CD4-positive, alpha-beta T cell treated with Interleukin-15 for 1 hour (primary cell): ENCODE measurements at regions not wholly inside any gene's neighbourhood (a gene's known extent, or its start where the extent isn't known, plus 50 kb on each side); places are given as distances from the start of the nearest gene placed in this dataset.

ENCODE experiments used
- DNase-seq: peaks from one replicate; pipeline ENCODE4 v3.0.0-alpha.2; 2020

DNA sequence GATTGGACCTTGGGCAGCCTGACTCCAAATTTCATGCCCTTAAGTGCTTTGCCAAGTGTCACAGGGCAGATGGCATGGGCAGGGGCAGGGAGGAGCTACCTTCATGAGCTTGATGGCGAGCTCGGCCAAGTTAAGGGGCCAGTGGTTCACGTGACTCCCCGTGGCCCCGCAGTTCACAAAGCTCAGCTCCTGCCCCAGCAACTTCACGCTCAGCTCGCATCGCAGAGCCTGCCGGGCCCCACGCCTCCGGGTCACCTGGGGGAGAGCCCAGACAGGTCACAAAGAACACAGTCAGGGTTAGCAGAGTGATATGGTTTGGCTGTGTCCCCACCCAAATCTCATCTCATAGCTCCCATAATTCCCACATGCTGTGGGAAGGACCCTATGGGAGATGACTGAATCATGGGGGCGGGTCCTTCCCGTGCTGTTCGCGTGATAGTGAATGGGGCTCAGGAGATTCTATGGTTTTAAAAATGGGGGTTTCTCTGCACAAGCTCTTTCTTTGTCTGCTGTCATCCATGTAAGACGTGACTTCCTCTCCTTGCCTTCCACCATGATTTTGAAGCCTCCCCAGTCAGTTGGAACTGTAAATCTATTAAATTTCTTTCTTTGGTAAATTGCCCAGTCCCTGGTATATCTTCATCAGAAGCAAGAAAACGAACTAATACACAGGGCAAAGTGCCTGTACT lies 108.1 kb downstream of the LITAF start:
- no peak for DNase-seq

DNA sequence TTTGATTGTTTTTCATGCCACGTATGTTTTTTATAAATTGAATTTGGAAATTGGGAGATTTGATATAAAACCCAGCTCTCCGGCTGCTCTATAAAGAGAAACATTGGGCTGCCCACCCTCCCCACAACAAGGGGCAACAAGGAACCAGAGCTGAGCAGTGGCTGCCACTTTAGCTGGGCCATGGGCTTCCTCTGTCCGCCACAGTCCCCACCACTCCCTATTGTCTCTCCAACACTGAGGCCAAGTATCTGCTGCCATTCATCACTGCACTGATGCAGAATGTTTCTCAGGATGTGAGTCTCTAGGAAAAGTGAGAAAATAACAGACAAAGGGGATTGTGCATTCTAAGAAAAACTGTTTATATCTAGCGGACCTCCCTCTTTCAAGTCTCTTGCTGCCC lies 106.8 kb downstream of the LITAF start:
- DNase-seq, result no peak

DNA sequence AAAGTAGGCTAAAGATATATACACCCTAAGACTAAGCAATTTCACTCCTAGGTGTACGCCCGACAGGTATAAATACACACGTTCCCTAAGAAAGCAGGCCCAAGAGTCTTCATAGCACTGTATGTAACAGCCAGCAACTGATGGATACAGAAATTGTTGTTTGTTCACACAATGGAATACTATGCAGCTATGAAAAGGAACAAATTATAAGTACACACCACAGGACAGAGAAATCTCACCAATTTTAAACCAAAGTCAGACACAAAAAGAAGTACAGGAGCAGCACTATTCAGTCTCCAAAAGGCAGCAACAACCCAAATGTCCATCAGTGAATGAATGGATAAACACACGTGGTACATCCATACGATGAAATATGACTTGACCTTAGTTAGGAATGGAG lies 106.1 kb downstream of the LITAF start:
- DNase-seq, result no peak

DNA sequence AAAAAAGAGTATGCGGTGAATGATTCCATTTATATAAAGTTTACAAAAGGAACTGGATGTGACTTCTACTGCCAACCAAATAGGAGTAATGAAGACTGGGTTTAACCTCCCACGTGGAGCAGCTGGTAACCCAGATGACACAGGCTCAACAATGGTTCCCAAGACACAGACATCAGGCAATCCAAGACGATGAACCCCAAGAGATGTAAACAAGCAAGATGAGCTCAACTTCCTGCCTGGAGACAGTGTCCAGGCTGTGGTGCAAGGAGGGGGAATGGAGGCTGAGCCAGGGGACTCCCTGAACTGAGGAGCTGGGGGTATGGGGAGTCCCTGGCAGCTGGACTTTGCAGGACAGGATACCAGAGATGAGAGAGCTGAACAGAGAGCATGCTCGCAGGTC lies 104.7 kb downstream of the LITAF start:
- no peak for DNase-seq

DNA sequence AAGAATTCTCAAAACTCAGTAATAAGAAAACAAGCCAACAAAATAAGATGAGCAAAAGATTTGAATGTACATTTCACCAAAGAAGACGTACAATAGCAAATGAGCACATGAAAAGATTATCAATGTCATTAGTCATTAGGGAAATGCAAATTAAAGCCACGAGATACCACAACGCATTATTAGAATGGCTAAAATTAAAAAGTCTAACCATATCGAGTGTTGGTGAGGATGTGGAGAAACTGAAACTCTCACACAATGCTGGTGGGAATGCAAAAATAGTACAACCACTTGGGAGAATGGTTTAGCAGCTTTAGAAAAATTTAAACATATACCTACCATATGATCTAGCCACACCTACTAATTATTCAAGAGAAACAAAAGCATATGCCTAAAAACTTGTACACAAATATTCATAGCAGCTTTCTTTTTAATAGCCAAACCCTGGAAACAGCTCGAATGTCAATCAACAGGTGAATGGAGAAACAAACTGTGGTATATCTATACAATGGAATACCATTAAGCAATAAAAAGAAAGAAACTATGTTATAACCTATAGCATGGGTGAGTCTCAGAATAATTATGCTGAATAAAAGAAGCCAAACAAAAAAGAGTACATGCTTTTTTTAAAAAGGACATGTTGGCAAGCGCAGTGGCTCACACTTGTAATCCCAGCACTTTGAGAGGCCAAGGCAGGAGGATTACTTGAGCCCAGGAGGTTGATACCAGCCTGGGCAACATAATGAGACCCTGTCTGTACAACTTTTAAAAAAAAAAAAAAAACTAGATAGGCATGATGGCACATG lies 103.6 kb downstream of the LITAF start:
- DNase-seq, result no peak

DNA sequence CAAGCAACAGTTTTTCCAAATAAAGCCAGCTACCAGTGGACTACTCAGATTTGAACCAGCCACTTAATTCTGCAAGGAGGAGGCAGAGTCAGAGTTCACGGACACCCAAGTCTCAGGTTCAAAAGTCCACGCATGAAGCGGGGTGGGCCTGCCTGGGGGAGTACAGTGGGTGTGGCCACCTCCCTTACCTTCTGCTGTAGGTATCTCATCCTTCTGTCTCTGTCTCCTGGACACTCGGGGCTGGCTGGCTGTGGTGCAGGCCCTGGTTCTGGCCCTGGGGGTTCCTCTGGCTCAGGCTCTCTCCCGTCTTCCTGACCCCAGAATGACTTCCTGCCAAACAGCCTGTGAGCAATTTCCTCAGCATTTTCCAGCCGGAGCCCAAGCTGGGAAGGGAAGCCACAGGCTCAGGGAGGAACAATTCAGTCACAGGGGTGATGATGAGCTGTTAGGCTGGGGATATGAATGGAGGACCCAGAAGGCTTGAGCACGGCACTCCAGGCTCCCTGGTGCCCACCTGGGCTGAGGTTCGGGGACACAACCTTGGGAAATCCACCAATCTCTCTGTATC lies 101.9 kb downstream of the LITAF start:
- DNase-seq, result no peak

DNA sequence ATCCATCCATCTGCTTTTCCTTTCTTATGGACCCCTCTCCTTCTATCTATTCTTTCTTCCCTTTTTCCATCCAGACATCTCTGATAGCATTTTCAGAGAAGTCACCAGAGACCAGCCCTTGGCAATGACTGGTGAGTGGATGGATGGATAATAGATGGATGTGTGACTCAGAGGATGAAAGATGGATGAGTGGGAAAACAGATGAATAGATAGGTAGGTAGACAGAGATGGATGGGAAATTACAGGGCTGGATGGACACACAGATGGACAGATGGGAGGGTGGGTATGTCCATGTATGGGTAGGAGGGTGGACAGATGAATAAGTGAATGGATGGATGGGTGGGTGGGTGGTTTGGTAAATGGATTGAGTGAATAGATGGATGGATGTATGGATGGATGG lies 101.0 kb downstream of the LITAF start:
- no peak for DNase-seq

DNA sequence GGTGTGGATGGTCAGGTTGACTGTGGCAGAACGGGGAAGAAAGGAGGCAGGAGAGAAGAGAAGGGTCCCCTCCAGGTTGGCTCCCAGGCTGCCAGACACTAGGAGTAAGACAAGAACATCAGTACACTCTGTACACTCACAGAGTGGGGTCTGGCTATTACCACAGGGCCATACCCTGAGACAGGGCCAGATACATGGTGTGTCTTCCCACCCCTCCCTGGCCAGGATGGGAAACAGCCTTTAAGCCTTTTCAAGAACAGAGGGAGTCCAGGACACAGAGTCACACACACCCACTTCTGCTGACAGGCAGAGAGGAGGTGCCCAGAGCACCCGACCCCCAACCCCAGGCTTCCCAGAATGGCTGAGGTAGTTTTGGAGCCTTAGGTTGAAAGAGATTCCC lies 99.4 kb downstream of the LITAF start:
- no peak for DNase-seq

DNA sequence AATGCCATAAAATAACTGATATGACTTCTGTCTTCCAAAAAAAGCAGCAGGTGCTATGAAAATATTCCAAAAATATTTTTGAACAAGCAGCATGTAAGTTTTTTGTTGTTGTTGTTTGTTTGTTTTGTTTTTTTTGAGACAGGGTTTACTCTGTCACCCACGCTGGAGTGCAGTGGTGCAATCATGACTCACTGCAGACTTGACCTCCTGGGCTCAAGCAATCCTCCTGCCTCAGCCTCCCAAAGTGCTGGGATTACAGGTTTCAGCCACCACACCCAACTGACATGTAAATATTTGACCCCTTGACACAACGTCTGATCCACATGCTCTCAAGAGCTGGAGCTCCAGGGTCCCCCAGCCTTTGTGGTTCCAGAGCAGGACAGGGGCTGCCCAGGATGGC lies 98.4 kb downstream of the LITAF start:
- no peak for DNase-seq

DNA sequence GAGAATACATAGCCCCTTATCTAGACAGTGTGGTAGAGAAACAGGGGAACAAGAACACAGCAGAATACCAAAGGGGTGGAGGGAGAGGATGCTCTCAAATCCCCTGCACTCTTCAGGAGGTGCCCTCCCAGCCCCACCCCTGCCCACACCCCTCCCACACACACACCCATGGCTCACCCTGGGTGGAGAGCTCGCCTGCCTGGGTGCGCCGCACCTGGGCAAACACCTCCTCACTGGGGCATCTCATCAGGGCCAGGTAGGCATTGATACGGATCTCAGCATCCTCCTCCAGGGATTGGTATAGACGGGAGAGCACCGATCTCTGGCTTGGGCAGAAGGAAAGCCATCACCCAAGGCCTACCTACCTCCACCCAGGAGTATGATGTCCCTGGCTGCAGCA lies 95.2 kb downstream of the LITAF start:
- no peak for DNase-seq

DNA sequence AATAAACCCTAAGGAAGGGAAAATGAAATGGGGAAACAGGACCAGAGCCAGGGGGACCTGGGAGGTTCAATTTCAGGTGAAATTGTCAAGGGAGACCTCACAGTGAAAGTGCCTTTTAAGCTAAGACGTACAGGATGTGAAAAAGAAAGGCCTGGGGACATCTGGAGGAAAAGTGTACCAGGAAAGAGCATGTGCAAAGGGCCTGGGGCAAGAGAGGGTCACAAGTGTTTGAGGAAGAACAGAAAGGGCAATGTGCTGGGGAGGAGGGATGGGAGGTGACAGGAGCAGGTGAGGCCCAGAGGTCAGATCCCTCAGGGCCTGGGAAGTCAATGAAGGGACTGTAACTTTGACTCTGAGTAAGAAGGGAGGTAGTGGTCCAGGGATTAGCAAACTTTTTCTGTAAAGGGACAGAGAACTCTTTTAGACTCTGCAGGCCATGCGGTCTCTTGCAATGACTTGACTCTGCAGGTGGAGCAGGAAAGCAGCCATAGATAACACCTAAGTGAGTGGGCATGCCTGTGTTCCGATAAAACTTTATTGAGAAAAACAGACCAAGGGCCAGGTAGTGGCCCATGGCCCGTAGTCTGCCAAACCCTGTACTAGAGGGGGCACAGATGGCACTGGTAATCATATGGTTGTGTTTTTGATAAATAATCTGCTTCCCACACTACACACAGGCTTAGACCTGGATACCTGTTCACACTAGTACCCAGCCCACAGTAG lies 93.8 kb downstream of the LITAF start:
- DNase-seq, result no peak

DNA sequence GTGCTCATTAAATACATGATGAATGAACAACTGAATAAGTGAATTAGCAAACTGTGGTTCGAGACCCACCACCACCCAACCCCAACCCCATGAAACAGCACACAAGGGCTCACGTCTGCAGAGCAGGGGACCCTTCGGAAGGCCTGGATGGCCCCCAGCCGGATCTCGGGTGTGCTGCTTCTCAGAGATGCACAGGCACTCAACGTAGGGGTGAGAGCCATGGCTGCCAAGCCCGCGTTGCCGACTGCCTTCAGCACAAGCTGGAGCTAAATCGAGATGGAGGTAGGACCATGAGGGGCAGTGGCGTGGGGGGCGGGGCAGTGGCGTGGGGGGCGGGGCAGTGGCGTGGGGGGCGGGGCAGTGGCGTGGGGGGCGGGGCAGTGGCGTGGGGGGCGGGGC lies 93.2 kb downstream of the LITAF start:
- DNase-seq, result no peak

DNA sequence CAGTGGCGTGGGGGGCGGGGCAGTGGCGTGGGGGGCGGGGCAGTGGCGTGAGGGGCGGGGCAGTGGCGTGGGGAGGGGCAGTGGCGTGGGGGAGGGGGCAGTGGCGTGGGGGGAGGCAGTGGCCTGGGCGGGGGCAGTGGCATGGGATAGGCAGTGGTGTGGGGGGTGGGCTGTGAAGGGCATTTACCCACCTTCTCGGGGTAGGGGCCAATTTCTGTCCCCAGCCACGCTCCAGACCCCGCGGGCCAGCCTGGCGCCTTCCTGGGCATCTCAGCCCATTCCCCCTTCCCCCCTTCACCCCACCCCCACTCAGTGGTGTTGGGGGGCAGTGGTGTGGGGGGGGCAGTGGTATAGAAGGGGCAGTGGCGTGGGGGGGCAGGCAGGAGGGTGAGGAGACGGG lies 92.7 kb downstream of the LITAF start:
- no peak for DNase-seq

DNA sequence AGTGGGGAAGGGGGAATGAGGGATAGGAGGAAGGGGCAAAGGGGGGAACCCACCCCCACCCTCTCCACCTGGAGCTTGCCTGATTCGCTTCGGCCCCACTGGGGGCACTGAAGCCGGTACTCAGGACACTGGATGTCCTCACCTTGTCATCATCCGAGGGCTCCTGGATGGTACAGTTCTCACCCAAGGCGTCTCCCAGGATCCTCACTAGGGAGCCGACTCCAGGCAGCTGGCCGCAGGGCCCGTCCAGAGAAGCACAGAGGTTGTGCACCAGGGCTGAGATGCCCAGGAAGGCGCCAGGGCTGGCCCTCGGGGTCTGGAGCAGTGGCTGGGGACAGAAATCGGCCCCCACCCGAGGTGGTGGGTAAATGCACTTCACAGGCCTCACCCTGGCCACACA lies 92.3 kb downstream of the LITAF start:
- no peak for DNase-seq

DNA sequence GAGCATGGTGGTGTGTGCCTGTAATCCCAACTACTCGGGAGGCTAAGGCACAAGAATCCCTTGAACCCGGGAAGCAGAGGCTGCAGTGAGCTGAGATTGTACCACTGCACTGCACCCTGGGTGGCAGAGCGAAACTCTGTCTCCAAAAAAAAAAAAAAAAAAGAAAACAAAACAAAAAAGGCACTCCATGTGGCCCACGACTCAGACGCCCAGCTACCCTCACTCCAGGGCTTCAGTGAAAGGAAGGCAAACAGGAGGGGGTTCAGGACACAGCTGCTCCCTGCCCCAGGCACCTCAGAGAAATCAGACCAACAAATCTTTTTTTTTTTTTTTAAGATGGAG lies 91.7 kb downstream of the LITAF start:
- DNase-seq, result no peak
